GM18505 (cell line): ENCODE measurements at regions not wholly inside any gene's neighbourhood (a gene's known extent, or its start where the extent isn't known, plus 50 kb on each side); places are given as distances from the start of the nearest gene placed in this dataset.
"Not testable (repeated sequence)": the region's sequence is repeated elsewhere in the genome, so short reads cannot be mapped to it uniquely, and the experiment has no call there.

ENCODE experiments used
- ATAC-seq: cut with Tn5 transposase; IDR thresholded peaks from one replicate; pipeline ENCODE4 v1.9.1; 2021; ENCODE audit not compliant: unreplicated experiment
- POLR2A ChIP-seq: IDR thresholded peaks from 4 replicates; pipeline ENCODE4 v1.6.1; 2011; ENCODE audit warnings: borderline replicate concordance; ENCODE audit not compliant: insufficient read depth, insufficient read length; ENCODE audit errors: extremely low read depth

DNA sequence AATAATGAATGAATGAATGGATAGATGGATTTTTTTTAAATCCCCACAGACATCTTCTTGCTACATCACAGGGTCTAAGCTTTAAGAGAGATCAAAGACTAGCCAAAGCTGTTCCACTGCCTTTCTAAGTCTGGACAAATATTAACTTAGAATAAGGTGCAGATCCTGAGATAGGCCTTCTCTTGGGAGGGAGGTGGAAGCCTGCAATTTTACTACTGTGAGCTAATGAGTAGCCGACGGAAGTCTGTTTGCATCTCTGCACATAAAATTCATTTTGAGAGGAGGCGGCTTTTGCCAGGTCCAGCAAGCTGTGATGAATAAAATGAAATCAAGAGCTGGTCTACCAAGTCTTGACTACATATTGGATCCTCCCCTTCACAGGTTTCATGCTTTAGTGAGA, 484.9 kb downstream of the TMEM38B start:
- TF ChIP-seq POLR2A: no peak
- no peak for ATAC-seq

DNA sequence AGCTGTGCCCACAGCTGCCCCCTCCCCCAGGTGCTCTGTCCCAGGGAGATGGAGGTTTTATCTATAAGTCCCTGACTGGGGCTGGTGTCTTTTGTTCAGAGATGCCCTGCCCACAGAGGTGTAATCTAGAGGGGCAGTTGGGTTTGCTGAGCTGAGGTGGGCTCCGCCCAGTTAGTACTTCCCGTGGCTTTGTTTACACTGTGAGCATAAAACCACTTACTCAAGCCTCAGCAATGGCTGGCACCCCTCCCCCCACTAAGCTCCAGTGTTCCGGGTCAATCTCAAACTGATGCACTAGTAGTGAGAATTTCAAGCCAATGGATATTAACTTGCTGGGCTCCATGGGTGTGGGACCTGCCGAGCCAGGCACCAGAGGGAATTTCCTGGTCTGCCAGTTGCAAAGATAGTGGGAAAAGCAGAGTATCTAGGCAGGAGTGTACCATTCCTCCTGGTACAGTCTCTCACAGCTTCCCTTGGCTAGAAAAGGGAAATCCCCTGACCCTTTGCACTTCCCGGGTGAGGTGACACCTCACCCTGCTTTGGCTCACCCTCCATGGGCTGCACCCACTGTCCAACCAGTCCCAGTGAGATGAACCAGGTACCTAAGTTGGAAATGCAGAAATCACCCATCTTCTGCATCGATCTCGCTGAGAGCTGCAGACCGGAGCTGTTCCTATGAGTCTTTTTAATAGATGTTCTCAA, 509.6 kb downstream of the TMEM38B start:
- not testable (repeated sequence) for ATAC-seq

DNA sequence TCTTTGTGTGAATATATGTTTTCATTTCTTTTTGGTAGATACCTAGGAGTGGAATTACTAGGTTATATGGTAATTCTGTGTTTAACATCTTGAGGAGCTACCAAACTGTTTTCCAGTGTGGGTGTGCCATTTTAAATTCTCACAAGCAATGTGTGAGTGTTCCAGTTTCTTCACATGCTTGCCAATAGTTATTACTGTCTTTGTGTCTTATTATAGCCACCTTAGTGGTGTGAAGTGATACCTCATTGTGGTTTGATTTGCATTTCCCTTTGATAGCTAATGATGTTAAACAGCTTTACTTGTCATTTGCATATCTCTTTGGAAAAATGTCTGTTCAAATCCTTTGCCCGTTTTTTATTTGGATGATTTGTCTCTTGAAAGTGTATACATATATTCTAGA, 513.0 kb downstream of the TMEM38B start:
- ATAC-seq: no peak
- TF ChIP-seq POLR2A: no peak

DNA sequence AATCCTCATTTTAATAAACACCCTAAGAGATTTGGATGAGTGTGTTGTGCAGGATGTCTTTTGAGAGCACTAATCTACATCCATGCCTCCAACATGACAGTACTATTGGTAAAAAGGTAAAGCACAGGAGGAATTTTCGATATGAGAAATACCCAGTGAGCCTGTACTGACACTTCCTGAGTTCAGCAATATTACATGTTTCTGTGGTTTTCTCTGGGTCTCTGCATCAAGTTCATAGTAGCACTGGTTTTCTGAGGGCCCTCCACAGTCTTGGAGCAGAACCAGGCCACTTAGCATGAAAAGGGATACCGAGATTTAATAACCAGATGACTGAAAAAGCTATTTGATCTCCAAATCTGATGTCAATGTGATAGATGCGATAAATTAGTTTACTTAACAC, 524.1 kb downstream of the TMEM38B start:
- peak; percentile 48 for ATAC-seq
- TF ChIP-seq POLR2A: no peak

DNA sequence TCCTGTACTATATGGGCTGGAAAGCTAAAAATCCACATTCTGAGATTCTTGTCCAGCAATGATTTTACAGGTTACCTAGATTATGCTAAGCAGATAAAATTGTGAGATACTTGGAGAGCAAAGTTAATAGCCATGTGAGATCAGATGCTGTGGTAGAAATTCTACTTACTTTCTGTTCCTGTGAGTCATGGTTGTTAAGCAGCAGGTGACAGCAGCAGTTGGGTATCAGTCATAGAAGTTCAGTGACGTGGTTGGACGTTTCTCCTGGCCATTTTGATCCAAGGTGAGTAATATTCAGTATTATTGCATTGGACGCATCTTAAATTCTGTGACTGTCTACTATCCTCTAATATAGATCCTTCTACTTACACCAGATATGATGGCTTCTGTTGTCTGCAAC, 524.5 kb downstream of the TMEM38B start:
- no peak for TF ChIP-seq POLR2A
- ATAC-seq: peak; percentile 64

DNA sequence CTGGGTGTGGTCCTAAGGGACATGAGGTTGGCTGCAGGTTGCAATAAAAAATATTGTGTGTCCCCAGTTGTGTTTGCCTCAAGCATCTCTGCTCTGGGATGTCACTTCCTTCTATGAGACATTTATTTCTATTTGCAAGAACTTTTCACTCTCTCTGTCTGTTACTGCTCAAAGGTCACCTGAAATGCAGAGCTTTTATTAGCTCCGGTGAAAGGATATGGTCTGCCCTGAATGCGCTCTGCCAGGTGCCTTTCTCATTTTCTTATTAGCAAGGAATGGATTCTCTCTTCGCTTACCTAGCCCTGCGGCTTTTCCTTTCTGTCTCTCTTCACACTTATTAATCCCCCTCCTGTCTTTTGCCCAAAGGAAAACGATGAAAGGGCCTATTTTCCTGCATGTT, 526.1 kb downstream of the TMEM38B start:
- TF ChIP-seq POLR2A: no peak
- no peak for ATAC-seq

DNA sequence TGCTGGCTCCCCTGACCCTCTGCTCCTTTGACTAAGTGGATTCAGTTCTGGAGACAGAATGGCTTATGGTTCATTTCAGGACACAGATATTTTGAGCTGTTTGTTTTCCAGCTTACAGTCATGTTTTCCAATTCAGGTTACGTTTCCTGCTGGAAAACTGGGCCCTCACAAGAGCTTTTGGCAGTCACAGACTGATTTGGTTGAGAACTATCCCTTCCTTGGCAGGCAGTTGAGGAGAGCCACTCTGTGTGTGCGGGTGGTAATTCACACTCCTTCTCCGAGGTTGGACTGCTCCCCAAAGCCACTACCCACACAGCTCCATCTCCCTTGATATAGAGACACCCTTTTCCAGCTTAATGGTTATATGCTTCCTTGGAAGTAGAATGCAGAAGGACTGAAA, 534.5 kb downstream of the TMEM38B start:
- no peak for TF ChIP-seq POLR2A
- ATAC-seq: no peak

DNA sequence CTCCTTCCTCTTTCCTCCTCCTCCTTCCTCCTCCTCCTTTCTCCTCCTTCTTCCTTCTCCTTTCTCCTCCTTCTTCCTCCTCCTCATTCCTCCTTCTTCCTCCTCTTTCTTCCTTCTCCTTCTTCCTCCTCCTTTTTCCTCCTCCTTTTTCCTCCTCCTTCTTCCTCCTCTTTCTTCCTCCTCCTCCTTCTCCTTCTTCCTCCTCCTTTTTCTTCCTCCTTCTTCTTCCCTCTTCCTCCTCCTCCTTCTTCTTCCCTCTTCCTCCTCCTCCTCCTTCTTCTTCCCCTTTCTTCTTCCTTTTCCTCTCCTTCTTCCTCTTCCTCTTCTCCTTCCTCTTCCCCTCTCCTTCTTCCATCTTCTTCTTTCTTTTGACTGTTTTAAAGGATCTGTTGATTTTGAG, 538.8 kb downstream of the TMEM38B start:
- no peak for ATAC-seq
- TF ChIP-seq POLR2A: no peak

DNA sequence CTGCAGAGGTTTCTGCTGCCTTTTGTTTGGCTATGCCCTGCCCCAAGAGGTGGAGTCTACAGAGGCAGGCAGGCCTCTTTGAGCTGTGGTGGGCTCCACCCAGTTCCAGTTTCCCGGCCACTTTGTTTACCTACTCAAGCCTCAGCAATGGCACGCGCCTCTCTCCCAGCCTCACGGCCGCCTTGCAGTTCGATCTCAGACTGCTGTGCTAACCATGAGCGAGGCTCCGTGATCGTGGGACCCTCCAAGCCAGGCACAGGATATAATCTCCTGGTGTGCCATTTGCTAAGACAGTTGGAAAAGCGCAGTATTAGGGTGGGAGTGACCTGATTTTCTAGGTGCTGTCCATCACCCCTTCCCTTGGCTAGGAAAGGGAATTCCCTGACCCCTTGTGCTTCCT, 566.6 kb downstream of the TMEM38B start:
- not testable (repeated sequence) for ATAC-seq

DNA sequence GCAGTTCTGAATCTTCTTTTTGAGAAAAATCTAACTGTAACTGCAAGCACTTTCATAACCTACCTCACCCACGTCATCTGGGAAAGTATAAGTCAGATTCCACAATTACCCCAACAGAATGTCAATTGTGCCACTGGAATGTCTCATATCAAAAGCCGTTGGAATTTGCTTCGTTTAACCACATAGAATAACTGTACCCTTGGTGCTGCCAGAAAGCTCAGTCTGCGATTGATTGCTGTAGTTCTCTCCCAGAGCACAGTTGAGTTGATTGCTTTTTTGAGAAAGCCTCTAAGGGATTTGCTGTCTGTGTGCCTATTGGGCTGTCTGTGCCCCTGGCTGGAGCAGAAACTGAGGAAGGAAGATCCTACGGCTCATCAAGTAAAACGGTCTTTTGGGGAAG, 583.6 kb downstream of the TMEM38B start:
- ATAC-seq: no peak
- no peak for TF ChIP-seq POLR2A

DNA sequence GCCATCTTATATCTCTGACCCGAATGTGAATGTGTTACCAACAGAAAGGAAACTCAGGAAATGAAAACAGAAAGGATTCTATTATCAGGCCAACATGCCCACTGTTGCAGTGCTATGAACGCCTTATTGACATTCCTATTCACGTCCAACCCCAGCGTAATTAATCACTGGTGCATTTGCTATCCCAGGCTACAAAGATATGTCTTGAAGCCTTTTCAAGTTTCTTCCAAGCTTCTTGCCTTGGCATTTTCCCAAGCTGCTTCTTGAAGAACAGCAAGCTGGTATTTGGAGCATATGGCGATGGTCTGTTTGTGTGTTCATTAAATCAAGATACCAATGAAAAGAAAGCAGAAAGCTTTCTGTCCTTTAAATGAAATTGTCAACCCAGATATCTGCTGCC, 579.2 kb upstream of the ZNF462 start:
- TF ChIP-seq POLR2A: no peak
- ATAC-seq: no peak

DNA sequence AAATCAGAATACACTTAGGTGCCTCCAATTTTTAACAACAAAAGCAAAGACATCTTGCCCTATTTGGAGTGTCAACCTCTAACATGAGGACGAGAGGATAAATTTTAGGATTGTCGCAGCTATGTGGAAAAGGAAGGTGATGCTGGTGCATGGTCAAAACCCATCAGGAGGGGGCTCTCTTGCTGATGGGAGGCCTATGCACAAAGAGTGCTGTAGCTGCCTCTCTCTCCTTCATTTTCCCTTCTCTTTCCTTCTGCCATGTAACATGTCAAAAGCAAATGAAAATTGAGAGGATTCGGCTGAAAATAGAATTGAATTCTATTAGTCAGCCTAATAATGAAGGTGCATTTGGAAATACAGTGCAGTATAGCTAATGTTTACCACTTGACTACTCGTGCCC, 578.7 kb upstream of the ZNF462 start:
- no peak for ATAC-seq
- no peak for TF ChIP-seq POLR2A

DNA sequence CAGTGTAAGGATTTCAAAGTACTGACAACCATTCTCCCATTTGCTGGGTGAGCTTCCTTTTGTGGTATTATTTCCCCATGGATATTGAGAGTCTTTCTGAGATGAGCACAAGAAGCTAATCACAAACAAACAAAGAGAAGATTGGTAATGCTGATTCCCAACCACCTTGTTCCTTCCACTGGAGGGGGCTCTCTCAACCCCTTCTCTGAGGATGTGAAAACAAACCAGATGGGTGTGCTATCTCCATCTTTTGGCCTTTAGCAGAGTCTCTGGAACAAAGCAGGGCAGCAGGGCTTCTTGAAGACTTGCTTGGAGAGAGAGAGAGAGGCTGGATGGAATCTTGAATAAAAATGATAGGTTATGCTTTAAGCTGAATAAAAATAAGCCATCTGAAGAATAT, 576.7 kb upstream of the ZNF462 start:
- ATAC-seq: no peak
- TF ChIP-seq POLR2A: no peak

DNA sequence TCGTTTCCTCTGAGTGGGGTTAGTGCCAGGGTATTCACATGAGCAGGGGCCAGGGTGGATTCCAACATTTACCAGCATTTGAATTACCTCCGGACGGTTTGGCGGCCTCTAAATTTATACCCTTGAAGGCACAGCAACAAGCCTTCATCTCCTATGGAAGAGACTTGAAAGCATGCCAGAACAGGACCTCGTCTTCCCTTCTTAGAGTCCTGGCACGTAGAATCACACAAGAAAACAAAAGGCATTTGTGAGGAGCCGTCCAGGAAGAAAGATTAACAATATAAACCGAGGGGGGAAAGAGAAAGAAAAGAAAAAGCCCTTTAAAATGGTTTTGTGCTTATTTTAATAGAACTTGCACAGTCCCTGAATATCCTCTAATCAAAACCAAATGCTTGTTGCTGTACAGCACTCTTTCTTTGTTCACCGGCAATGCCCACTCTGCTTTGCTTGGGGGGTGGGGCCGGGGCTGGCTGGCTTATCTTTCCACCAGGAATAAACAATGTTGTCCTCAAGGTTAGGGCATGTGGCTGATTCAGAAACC, 575.8 kb upstream of the ZNF462 start:
- TF ChIP-seq POLR2A: no peak
- ATAC-seq: no peak

DNA sequence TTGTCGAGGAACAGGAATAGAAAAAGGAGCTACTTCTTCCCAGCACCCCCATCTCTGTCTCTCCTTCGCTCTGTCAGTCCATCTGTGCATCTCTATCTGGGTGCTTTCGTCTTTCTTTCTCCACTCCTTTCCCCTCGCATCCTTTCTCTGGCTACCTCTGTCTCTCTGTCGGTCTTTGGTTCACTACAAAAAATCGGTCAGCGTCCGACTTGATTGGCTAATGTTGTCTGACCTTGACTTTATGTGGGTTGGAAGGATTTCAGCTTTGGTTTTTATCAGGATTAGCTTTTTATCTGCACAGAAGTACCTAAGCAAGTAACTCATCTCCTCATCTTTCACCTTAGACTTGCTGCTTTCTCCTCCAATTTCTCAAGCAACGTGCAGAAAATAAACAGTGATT, 575.2 kb upstream of the ZNF462 start:
- no peak for ATAC-seq
- no peak for TF ChIP-seq POLR2A

DNA sequence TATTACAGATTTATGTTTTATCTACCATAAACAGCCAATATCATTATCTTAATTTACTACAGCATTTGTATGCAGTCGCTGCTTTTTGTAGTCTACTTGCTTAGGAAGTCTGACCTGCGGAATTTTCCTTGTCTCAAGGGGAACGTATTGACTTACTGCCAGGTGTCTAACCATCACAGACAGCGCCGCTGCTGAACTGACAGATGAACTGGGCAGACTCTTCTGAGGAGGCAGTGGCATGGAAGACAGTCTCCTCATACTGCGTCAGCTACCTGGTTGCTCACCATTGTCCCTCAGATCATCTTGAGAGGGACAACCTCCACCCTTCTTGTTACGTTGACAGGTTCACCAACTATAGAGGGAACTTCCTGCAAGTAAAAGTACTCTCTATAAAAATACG, 574.3 kb upstream of the ZNF462 start:
- TF ChIP-seq POLR2A: no peak

DNA sequence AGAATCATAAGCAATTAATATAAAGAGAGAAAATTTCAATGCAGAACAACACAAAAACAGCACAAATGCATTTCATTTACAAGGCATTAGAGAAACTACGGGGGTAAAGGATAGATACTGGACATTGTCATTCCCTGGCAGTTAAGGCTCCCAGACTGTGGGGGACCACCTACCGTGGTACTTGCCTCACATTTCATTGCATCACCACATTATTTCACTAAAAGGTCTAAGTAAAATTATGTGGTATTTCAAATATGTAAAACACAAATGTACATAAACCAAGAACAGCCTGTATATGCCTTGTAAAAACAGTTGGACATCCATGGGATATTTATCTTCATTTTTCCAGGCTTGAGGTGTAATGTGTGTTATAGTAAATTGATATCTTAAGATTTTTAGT, 571.2 kb upstream of the ZNF462 start:
- no peak for ATAC-seq
- TF ChIP-seq POLR2A: no peak

More for the DNA sequence above, 574.3 kb upstream of the ZNF462 start:
- ATAC-seq: no peak
